Pancreas (tissue), 10 donors: ENCODE measurements at regions not wholly inside any gene's neighbourhood (a gene's known extent, or its start where the extent isn't known, plus 50 kb on each side); places are given as distances from the start of the nearest gene placed in this dataset.
"Not testable (repeated sequence)": the region's sequence is repeated elsewhere in the genome, so short reads cannot be mapped to it uniquely, and the experiment has no call there.

Experiments used
- ATAC-seq, 4 donors: fragments of 200-7000 bp; cut with Tn5 transposase; one replicate each; pipeline versions ENCODE4 v1.8.0 to v1.9.1; 2020; ENCODE audit warnings: mild to moderate bottlenecking in 4 of 4, moderate library complexity in 4 of 4
- DNase-seq, 6 donors: peaks; one replicate each; pipeline ENCODE4 v3.0.0-alpha.2; 2020
- FAIRE-seq: peaks from 2 replicates; lab custom pipeline; 2012; peaks lifted over from hg19 to GRCh38; lab: Jason Lieb, UNC
- H3K27ac ChIP-seq, 4 donors: fragments of 200-600 bp; sonication (generic); 1 replicate in 3 of 4; 2 replicates in 1 of 4; pipeline versions ENCODE4 v1.5.0 to v1.8.0; 2020
- H3K27me3 ChIP-seq, 4 donors: fragments of 200-600 bp; one replicate each; pipeline ENCODE4 v1.8.0; 2021
- H3K36me3 ChIP-seq, 3 donors: fragments of 200-600 bp; sonication (generic) in 1 of 3; one replicate each; pipeline versions ENCODE4 v1.5.0 to v1.8.0; 2020 to 2021
- H3K4me1 ChIP-seq, 3 donors: fragments of 200-600 bp; one replicate each; pipeline ENCODE4 v1.8.0; 2021
- H3K4me3 ChIP-seq, 4 donors: fragments of 200-600 bp; sonication (generic) in 2 of 4; one replicate each; pipeline versions ENCODE4 v1.5.0 to v1.8.0; 2020 to 2021
- H3K9me3 ChIP-seq, 4 donors: fragments of 200-600 bp; one replicate each; pipeline ENCODE4 v1.8.0; 2021
- CTCF ChIP-seq, 4 donors: fragments of 200-600 bp; sonication (generic) in 3 of 4; IDR thresholded peaks; one replicate each; pipeline versions ENCODE4 v1.5.0 to v1.8.0; 2021; ENCODE audit warnings: antibody characterized with exemption in 4 of 4
- WGBS, 2 donors: extraction: QIAGEN DNeasy Blood & Tissue Kit; methylation state at CpG; one replicate each; pipeline ENCODE4 v1.1.7; 2013; 5-methylcytosine and 5-hydroxymethylcytosine counted together
- intact Hi-C, 3 donors: fragments of 100-400 bp; cut with DNase I; formaldehyde crosslinking; loops; one replicate each; pipeline versions ENCODE4 v1.11.1 to v1.14.2; 2022
- donor health status: healthy with polysubstance abuse.
- donor health status: DM: no; HTN: no; CAD: no; lungs with moderate emphysema.
- donor health status: DM: no; HTN: no; CAD: no.
- donor health status: control.
- donor health status: control.
- donor health status: Bipolar disorder and iron deficiency.
- donor health status: DM: yes; HTN: yes; CAD: no.
- donor health status: DM: no; HTN: no; CAD: no.
- donor health status: DM: no; HTN: no; CAD: no.
- donor health status: DM: yes; HTN: yes; CAD: no.

DNA sequence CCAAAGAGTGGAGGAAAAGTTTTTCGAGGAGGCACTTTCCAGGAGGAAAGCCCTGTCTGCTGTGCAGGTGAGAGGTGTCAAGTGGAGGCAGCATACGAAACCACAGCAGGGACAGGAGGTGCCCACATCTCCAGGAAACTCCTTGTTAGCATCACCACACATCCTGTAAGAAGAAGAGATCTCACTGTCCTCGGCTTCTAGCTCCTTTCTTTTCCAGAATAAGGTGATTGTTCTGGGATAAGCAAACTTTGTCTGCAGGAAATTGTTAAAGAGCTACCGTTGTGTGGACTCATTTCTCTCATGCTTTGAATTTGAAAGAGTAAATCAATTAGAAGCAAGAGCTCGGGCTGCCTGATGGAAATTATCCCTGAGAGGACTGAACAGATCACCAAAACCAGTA lies 269.4 kb downstream of the CXCL12 start:
- DNase-seq = no peak
- no peak for FAIRE-seq
- TF ChIP-seq CTCF (IDR thresholded peaks at IDR 0.05) = no peak
- intact Hi-C loops = no loop called here
- no peak for ATAC-seq
- Histone ChIP-seq H3K4me1 (no peaks in the 10 kb centered on the region), H3K27ac (no peak overlapping the region), H3K36me3 (no peaks in the 10 kb centered on the region), H3K27me3 (no peaks in the 10 kb centered on the region), H3K4me3 (no peak overlapping the region), H3K9me3 (no peaks in the 10 kb centered on the region)
- WGBS, 2 donors = 70 to 77% methylated on average over 5 of the region's 5 CpGs

DNA sequence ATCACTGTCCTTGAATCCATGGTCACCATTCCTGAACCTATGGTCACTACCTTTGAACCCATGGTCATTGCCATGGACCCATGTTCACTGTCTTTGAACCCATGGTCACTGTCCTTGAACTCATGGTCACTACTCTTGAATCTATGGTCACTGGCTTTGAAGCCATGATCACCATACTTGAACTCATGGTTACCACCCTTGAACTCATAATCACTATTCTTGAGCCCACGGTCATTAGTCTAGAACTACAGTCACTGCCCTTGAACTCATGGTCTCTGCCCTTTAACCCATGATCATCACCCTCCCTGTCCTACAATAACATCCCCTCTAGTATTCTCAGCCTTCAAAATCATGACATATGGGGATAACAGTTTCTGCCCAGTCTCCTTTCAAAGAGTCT lies 270.5 kb downstream of the CXCL12 start:
- no peaks in the 10 kb centered on the region for H3K9me3 ChIP-seq
- no peaks in the 10 kb centered on the region for H3K36me3 ChIP-seq
- H3K27me3 ChIP-seq = no peaks in the 10 kb centered on the region
- H3K27ac ChIP-seq = no peak overlapping the region
- no peak for DNase-seq
- no peak for ATAC-seq
- intact Hi-C loops = no loop called here
- H3K4me1 ChIP-seq = no peaks in the 10 kb centered on the region
- FAIRE-seq = no peak
- 88 to 89% methylated on average over 1 of the region's 1 CpG for WGBS, 2 donors
- no peak for TF ChIP-seq CTCF (IDR thresholded peaks at IDR 0.05)
- no peak overlapping the region for H3K4me3 ChIP-seq

DNA sequence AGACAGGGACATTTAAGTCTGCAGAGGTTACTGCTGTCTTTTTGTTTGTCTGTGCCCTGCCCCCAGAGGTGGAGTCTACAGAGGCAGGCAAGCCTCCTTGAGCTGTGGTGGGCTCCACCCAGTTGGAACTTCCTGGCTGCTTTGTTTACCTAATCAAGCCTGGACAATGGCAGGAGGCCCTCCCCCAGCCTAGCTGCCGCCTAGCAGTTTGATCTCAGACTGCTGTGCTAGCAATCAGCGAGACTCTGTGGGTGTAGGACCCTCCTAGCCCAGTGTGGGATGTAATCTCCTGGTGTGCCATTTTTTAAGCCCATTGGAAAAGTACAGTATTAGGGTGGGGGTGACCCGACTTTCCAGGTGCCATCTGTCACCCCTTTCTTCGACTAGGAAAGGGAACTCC lies 272.6 kb downstream of the CXCL12 start:
- H3K4me1 ChIP-seq, H3K27me3 ChIP-seq, FAIRE-seq, ATAC-seq, H3K36me3 ChIP-seq, intact Hi-C loops, H3K4me3 ChIP-seq, H3K9me3 ChIP-seq, H3K27ac ChIP-seq: not testable (repeated sequence)
- peak in 3 of 6 donors; percentile 25 to 53 (median 40) for DNase-seq
- 44 to 67% methylated on average over 4 of the region's 4 CpGs for WGBS, 2 donors

- ATAC-seq (peak in 2 of 4 donors; percentile 57 to 75), FAIRE-seq (no peak), DNase-seq (no peak)
- Histone ChIP-seq H3K9me3 (no peaks in the 10 kb centered on the region), H3K4me1 (peaks cover 0 to 2% (median 1%) of the 10 kb centered on the region in 3 donors), H3K36me3 (no peaks in the 10 kb centered on the region), H3K27ac (no peak overlapping the region), H3K4me3 (no peak overlapping the region), H3K27me3 (no peaks in the 10 kb centered on the region)
- 46 to 59% methylated on average over 4 of the region's 4 CpGs for WGBS, 2 donors
- intact Hi-C loops = no loop called here
- no peak for TF ChIP-seq CTCF (IDR thresholded peaks at IDR 0.05)
Measured at GRCh38 chr10:44105696-44106095, 279.2 kb downstream of the CXCL12 start.

GRCh38 chr10:44102726-44103255 lies 282.1 kb downstream of the CXCL12 start:
- TF ChIP-seq CTCF (IDR thresholded peaks at IDR 0.05) = no peak
- no peaks in the 10 kb centered on the region for H3K27me3 ChIP-seq
- H3K4me1 ChIP-seq = peaks cover 4 to 7% (median 4%) of the 10 kb centered on the region in 3 donors
- FAIRE-seq (no peak), DNase-seq (no peak), ATAC-seq (no peak)
- WGBS, 2 donors = 83 to 91% methylated on average over 5 of the region's 5 CpGs
- intact Hi-C loops = no loop called here
- no peaks in the 10 kb centered on the region for H3K9me3 ChIP-seq
- H3K4me3 ChIP-seq = no peak overlapping the region
- H3K36me3 ChIP-seq = no peaks in the 10 kb centered on the region
- no peak overlapping the region for H3K27ac ChIP-seq
